ENCODE measurements at regions not wholly inside any gene's neighbourhood (a gene's known extent, or its start where the extent isn't known, plus 50 kb on each side); places are given as distances from the start of the nearest gene placed in this dataset.

DNA sequence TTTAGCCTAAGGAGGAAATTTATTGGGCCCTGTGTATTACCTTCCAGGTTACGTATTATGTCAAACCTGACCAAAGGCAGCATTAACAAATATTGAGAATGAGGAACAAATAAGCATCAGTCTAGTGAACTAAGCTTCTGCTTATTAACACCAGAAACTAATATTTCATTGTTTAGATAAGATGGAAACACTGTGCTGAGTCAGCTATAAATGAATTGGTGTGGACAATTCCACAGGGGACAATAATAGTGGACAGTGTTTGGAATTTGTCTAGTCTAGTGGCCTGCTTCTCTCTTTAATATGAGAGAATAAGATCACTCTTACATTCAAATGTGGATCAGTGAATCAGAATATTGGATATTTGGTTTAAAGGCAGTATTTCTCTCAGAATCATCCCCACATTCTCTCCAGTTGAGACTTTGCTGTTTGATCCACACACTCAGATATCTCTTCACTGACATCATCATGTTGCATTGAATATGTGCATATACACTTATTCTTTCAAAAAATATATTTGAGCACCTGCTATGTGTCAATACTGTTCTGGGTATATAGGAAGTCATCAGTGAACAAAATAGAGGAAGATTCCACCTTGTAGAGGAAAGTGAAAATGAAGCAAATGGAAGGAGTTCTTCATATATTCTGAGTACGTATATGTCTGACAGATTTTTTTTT lies 136.3 kb downstream of the DIO2 start:
- ChIA-PET POLR2A (no interaction called here), CTCF (no interaction called here)
- intact Hi-C loops (cut with micrococcal nuclease; ENCODE audit: unreplicated experiment) = no loop called here
- TF ChIP-seq, protein P1, sequence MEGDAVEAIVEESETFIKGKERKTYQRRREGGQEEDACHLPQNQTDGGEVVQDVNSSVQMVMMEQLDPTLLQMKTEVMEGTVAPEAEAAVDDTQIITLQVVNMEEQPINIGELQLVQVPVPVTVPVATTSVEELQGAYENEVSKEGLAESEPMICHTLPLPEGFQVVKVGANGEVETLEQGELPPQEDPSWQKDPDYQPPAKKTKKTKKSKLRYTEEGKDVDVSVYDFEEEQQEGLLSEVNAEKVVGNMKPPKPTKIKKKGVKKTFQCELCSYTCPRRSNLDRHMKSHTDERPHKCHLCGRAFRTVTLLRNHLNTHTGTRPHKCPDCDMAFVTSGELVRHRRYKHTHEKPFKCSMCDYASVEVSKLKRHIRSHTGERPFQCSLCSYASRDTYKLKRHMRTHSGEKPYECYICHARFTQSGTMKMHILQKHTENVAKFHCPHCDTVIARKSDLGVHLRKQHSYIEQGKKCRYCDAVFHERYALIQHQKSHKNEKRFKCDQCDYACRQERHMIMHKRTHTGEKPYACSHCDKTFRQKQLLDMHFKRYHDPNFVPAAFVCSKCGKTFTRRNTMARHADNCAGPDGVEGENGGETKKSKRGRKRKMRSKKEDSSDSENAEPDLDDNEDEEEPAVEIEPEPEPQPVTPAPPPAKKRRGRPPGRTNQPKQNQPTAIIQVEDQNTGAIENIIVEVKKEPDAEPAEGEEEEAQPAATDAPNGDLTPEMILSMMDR (IDR thresholded peaks at IDR 0.05; ENCODE audit: insufficient read depth in 1 of 2, low read depth in 1 of 2, low read length in 1 of 2, severe bottlenecking in 1 of 2, unreplicated experiment in 1 of 2) = no peak
- DNase-seq = no peak
- BruUV-seq (replicated peaks) = no TSS peak
- Histone ChIP-seq H3K4me1 (no peaks in the 10 kb centered on the region), H3K27me3 (replicated peaks; ENCODE audit: control insufficient read depth, insufficient read depth, low read length) (no peaks in the 10 kb centered on the region), H3K9me3 (no peaks in the 10 kb centered on the region; the same call in 1 of the 2 replicates), H3K36me3 (ENCODE audit: control insufficient read depth, insufficient read depth, low read length) (no peaks in the 10 kb centered on the region), H3K4me3 (ENCODE audit: low read depth, low read length) (no peak overlapping the region)
- Mint-ChIP-seq H3K27me3 (ENCODE audit: insufficient read depth, unreplicated experiment) (no peaks in the 10 kb centered on the region), H3K4me1 (ENCODE audit: low read depth, unreplicated experiment) (no peaks in the 10 kb centered on the region), H3K27ac (ENCODE audit: unreplicated experiment) (no peak overlapping the region), H3K4me3 (ENCODE audit: unreplicated experiment) (no peak overlapping the region), H3K9me3 (ENCODE audit: unreplicated experiment) (no peaks in the 10 kb centered on the region), H3K36me3 (ENCODE audit: insufficient read depth, unreplicated experiment) (no peaks in the 10 kb centered on the region)

DNA sequence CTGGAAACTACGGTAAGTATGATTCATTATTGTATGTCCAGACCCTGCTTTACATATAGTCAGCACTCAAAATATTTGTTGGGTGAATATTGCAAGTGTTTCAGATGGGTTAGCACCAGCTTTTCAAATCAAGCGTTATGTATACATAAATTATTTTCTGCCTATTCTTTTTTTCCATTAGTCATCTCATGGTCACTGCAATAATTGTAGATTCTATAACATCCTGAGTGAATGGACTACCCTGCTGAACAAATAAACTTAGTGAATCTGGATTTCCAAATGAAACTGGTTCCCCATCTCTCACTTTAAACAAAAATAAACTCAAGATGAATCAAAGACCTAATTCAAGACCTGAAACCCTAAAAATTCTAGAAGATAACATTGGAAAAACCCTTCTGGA lies 152.3 kb downstream of the DIO2 start:
- intact Hi-C loops (cut with micrococcal nuclease; ENCODE audit: unreplicated experiment) = no loop called here
- Histone ChIP-seq H3K27me3 (replicated peaks; ENCODE audit: control insufficient read depth, insufficient read depth, low read length) (no peaks in the 10 kb centered on the region), H3K36me3 (ENCODE audit: control insufficient read depth, insufficient read depth, low read length) (no peaks in the 10 kb centered on the region), H3K4me3 (ENCODE audit: low read depth, low read length) (no peak overlapping the region), H3K4me1 (no peaks in the 10 kb centered on the region), H3K9me3 (0 out of 2 replicates have a peak, but pooled peaks cover 2% of the 10 kb centered on the region)
- ChIA-PET CTCF (interaction anchor here (0.6 kb wide), 1 partner anchor 619 kb away, joined by 5 read pairs; no protein-coding TSS in a partner anchor), POLR2A (no interaction called here)
- Mint-ChIP-seq H3K27ac (ENCODE audit: unreplicated experiment) (no peak overlapping the region), H3K4me1 (ENCODE audit: low read depth, unreplicated experiment) (peaks cover 6% of the 10 kb centered on the region), H3K9me3 (ENCODE audit: unreplicated experiment) (no peaks in the 10 kb centered on the region), H3K27me3 (ENCODE audit: insufficient read depth, unreplicated experiment) (no peaks in the 10 kb centered on the region), H3K36me3 (ENCODE audit: insufficient read depth, unreplicated experiment) (no peaks in the 10 kb centered on the region), H3K4me3 (ENCODE audit: unreplicated experiment) (no peak overlapping the region)
- no peak for DNase-seq
- BruUV-seq (replicated peaks) = no TSS peak
- TF ChIP-seq, protein P1 (IDR thresholded peaks at IDR 0.05; ENCODE audit: insufficient read depth in 1 of 2, low read depth in 1 of 2, low read length in 1 of 2, severe bottlenecking in 1 of 2, unreplicated experiment in 1 of 2) = no peak

DNA sequence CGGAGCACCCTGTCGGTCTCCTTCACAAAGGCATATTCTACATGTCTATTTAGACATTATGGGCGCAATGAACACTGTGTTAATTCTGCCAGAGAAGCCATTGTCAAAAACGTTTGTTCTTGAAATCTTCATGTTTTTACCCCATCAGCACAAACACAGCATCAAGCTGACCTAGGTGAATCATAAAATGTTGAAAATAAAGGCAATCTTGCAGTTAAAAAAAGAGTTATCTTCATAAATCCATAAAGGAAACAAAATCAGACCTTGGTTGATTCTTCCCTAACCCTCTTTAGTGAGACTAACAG lies 154.9 kb downstream of the DIO2 start:
- Histone ChIP-seq H3K9me3 (no peaks in the 10 kb centered on the region), H3K4me3 (ENCODE audit: low read depth, low read length) (no peak overlapping the region), H3K4me1 (no peaks in the 10 kb centered on the region), H3K27me3 (replicated peaks; ENCODE audit: control insufficient read depth, insufficient read depth, low read length) (no peaks in the 10 kb centered on the region), H3K36me3 (ENCODE audit: control insufficient read depth, insufficient read depth, low read length) (no peaks in the 10 kb centered on the region)
- no TSS peak for BruUV-seq (replicated peaks)
- TF ChIP-seq, protein P1 (IDR thresholded peaks at IDR 0.05; ENCODE audit: insufficient read depth in 1 of 2, low read depth in 1 of 2, low read length in 1 of 2, severe bottlenecking in 1 of 2, unreplicated experiment in 1 of 2) = peak in 1 of 2 experiments; percentile 6
- Mint-ChIP-seq H3K27ac (ENCODE audit: unreplicated experiment) (no peak overlapping the region), H3K4me3 (ENCODE audit: unreplicated experiment) (no peak overlapping the region), H3K36me3 (ENCODE audit: insufficient read depth, unreplicated experiment) (no peaks in the 10 kb centered on the region), H3K9me3 (ENCODE audit: unreplicated experiment) (no peaks in the 10 kb centered on the region), H3K4me1 (ENCODE audit: low read depth, unreplicated experiment) (peaks cover 6% of the 10 kb centered on the region), H3K27me3 (ENCODE audit: insufficient read depth, unreplicated experiment) (no peaks in the 10 kb centered on the region)
- ChIA-PET CTCF (interaction anchor here (1.0 to 1.5 kb wide), 6 partner anchors 246 to 931 kb away, joined by 3 to 8 read pairs (median 4); no protein-coding TSS in a partner anchor), POLR2A (no interaction called here)
- intact Hi-C loops (cut with micrococcal nuclease; ENCODE audit: unreplicated experiment) = loop anchor here (1.0 to 2.0 kb wide), 7 partner anchors 157 to 1122 kb away; no protein-coding TSS in a partner anchor
- DNase-seq = no peak

All from Caco-2 (cell line).